ENCODE measurements at regions not wholly inside any gene's neighbourhood (a gene's known extent, or its start where the extent isn't known, plus 50 kb on each side); places are given as distances from the start of the nearest gene placed in this dataset.

- TF ChIP-seq CTCF (IDR thresholded peaks at IDR 0.05; ENCODE audit: extremely low read depth, missing control alignments), result no peak
- no peak for DNase-seq (ENCODE audit: low spot score)
Measured at GRCh38 chr4:167629272-167629671, 395.0 kb upstream of the SPOCK3 start.

- no peak for TF ChIP-seq CTCF (IDR thresholded peaks at IDR 0.05; ENCODE audit: extremely low read depth, missing control alignments)
- DNase-seq (ENCODE audit: low spot score), result no peak
Measured at GRCh38 chr4:167642250-167642649, 408.0 kb upstream of the SPOCK3 start.

- no peak for TF ChIP-seq CTCF (IDR thresholded peaks at IDR 0.05; ENCODE audit: extremely low read depth, missing control alignments)
- no peak for DNase-seq (ENCODE audit: low spot score)
Measured at GRCh38 chr4:167645358-167645757, 411.1 kb upstream of the SPOCK3 start.

GRCh38 chr4:167652267-167652666, 418.0 kb upstream of the SPOCK3 start:
- no peak for TF ChIP-seq CTCF (IDR thresholded peaks at IDR 0.05; ENCODE audit: extremely low read depth, missing control alignments)
- DNase-seq (ENCODE audit: low spot score), result no peak

DNA sequence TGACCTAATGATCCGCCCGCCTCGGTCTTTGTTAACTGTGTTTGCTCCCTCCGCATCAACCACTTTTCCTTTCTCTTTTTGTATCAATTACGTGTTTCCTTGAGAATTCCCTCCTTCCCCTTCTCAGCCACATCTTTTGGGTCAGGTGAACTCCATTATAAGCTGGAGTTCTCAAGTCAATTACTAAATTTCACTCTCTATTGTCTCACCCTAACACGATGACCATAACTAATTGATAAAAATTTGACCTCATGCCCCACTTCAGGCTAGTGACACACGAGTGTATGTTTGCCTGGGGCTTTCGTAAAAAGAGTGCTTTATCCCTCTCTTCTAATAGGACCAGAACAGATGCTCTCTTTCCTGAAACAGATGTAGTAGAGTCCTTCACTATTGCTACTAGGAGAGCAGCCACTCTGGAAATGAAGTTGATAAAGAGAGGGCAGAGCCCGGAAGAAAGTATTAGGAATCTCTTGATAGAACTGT, 403.6 kb upstream of the ANXA10 start:
- no peak for DNase-seq (ENCODE audit: low spot score)
- no peak for TF ChIP-seq CTCF (IDR thresholded peaks at IDR 0.05; ENCODE audit: extremely low read depth, missing control alignments)

DNA sequence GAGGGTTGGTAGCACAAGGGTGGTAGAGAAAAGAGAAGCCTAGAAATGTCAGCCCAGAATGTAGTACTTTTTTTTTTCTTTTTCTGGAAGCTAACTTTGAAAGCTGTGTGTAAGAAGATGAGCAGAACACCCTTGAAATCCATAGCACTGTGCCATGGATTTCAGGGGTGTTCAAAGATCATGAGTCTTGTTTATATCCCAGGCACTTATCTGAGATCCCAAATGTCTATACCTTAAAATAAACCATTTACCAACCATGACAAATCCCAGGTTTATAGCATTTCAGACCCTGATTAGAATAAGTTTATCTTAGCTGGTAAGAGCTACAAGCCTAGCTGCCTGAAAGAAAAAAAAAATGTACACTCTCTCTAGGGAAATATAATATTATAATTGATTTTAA, 389.9 kb upstream of the ANXA10 start:
- DNase-seq (ENCODE audit: low spot score), result no peak
- TF ChIP-seq CTCF (IDR thresholded peaks at IDR 0.05; ENCODE audit: extremely low read depth, missing control alignments), result no peak

GRCh38 chr4:167711517-167711916, 380.8 kb upstream of the ANXA10 start:
- TF ChIP-seq CTCF (IDR thresholded peaks at IDR 0.05; ENCODE audit: extremely low read depth, missing control alignments), result no peak
- no peak for DNase-seq (ENCODE audit: low spot score)
